Omental fat pad (tissue), 3 donors: ENCODE measurements at regions not wholly inside any gene's neighbourhood (a gene's known extent, or its start where the extent isn't known, plus 50 kb on each side); places are given as distances from the start of the nearest gene placed in this dataset.

ENCODE experiments used
- ATAC-seq: fragments of 150-250 bp; one replicate; pipeline ENCODE4 v1.9.1; 2016; ENCODE audit warnings: mild to moderate bottlenecking, moderate library complexity; ENCODE audit not compliant: low FRiP score
- DNase-seq: peaks from one replicate; pipeline ENCODE4 v3.0.0-alpha.2; 2019; ENCODE audit warnings: low spot score
- TF ChIP-seq, protein P1 (sequence below), 3 donors: fragments of 450-650 bp; IDR thresholded peaks; one replicate each; pipeline ENCODE4 v1.5.1; 2016 to 2017; ENCODE audit warnings: antibody characterized with exemption in 3 of 3, mild to moderate bottlenecking in 3 of 3, moderate library complexity in 2 of 3

DNA sequence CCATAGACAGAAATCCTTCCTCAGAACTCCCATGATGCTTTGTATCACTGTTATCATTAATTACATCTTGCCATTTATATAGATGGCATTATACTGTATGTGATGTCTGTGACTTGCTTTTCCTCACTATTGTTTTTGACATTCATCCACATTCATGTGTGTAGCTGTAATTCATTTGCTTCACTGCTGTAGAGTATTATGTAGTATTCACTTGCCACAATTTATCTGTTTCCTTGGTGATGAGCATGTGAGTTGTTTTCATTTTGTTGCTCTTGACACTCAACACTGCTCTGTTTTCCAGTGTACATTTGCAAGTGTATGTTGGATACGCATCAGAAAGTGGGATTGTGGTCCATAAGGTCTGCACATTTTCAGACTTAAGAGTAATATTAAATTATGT is 328.6 kb upstream of the C11orf87 start:
- TF ChIP-seq, protein P1, sequence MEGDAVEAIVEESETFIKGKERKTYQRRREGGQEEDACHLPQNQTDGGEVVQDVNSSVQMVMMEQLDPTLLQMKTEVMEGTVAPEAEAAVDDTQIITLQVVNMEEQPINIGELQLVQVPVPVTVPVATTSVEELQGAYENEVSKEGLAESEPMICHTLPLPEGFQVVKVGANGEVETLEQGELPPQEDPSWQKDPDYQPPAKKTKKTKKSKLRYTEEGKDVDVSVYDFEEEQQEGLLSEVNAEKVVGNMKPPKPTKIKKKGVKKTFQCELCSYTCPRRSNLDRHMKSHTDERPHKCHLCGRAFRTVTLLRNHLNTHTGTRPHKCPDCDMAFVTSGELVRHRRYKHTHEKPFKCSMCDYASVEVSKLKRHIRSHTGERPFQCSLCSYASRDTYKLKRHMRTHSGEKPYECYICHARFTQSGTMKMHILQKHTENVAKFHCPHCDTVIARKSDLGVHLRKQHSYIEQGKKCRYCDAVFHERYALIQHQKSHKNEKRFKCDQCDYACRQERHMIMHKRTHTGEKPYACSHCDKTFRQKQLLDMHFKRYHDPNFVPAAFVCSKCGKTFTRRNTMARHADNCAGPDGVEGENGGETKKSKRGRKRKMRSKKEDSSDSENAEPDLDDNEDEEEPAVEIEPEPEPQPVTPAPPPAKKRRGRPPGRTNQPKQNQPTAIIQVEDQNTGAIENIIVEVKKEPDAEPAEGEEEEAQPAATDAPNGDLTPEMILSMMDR (IDR thresholded peaks at IDR 0.05) = no peak
- ATAC-seq = no peak

DNA sequence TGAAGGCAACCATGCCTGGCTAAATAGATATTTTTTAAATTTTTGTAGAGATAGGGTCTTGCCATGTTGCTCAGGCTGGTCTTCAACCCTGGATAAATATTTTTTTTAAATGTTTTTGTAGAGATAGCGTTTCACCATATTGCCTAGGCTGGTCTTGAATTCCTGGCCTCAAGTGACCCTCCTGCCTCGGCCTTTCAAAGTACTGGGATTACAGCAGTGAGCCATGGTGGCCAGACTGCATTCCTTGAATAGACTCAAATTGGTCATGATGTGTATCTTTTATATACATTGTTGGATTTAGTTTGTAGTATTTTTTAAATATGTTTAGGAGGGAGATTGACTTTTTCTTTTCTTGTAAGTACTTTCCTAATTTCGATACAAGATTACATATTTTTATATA is 325.7 kb upstream of the C11orf87 start:
- TF ChIP-seq, protein P1 (IDR thresholded peaks at IDR 0.05) = no peak
- ATAC-seq (no peak), DNase-seq (no peak)

More for the DNA sequence above, 328.6 kb upstream of the C11orf87 start:
- DNase-seq = no peak

DNA sequence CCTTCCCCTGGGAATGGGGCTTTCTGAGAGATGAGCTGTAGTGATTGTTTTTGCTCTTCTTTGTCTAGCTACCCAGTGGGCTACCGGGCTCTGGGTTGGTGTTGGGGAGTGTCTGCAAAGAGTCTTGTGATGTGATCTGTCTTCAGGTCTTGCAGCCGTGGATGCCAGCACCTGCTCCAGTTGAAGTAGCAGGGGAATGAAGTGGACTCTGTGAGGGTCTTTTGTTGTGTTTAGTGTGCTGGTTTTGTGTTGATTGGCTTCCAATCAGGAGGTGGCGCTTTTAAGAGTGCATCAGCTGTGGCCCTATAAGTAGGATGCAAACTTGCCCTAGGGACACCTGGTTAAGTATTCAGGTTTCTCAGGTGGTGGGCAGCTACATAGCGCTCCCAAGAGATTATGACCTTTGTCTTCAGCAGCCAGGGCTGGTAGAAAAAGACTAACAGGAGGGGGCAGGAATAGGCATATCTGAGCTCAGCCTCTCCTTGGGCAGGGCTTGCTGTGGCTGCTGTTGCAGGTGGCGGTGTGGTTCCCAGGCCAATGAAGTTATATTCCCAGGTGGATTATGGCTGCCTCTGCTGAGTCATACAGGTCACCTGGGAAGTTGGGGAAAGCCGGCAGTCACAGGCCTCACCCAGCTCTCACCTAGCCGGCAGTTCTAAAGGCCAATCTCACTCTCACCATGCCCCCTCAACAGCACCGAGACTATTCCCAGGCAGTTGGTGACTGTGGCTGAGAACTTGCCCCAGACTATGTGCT is 315.7 kb upstream of the C11orf87 start:
- ATAC-seq = no peak
- TF ChIP-seq, protein P1 (IDR thresholded peaks at IDR 0.05) = no peak
- DNase-seq = no peak

DNA sequence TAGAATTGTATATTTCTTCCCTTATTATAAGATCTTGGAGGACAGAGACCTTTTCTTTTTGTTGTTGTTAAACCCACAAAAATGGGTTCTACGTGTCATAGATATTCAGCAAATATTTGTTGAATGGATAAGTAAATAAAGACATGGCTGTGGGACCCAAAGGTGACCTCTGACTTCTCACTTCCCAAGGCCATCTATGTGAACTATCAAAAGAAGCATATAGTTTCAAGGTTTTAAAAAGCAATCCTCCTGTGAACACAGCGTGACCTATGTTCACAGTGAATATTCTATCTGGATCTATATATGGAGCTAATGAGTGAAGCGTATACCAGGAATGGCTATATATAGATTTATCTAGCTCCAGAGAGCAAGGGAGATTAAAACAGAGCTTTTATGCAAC is 312.8 kb upstream of the C11orf87 start:
- TF ChIP-seq, protein P1 (IDR thresholded peaks at IDR 0.05) = no peak
- ATAC-seq (no peak), DNase-seq (no peak)

DNA sequence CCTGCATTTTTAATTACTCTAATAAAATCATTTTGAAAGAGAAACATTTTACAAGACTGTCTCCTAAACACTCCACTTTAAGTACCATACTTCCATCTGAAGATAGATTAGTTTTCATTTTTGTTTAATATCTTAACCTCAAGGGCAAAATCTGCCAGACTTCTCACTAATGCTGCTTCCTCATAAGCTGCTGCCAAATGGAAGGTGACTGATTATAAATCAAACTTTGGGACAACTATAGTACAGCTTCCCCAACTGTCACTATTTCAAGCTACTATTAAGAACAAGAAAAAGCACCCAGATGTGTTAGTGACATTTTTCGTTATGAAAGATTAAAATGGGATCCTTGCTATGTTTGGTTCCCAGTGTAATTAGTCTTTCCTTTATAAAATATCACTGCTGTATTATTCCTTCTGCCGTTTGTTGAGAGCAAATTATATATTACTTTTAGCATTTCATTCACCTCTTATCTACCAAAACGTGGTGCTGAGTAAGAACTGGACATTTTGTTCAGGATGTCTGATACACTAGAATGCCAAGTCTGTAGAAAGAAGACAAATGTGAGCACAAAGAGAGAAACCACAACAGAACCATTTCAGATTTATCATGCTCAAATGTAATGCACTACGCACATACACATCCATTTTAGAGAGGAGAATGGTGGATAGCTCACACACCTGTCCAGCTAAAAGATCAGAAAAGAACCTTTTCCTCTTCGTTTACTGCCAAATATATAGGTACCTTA is 312.2 kb upstream of the C11orf87 start:
- TF ChIP-seq, protein P1 (IDR thresholded peaks at IDR 0.05) = no peak
- DNase-seq (no peak), ATAC-seq (no peak)

DNA sequence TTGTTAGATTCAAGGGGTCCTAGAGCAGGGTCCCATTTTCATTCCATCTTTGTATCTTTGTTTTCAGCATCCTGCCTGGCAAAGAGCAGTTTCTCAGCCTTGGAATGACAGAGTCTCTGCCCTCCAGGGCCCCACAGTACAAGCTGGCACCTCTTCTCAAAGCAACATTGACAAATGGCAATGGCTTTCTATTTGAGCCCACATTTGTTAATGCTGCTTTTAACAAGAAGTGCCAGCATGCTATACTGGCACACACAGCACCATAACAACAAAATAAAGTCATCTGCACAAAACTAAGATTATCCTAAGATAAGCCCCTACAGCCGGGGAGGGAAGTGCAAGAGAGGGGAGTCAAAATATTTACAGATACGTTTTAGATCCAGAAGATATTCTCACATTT is 309.7 kb upstream of the C11orf87 start:
- DNase-seq (no peak), ATAC-seq (no peak)
- TF ChIP-seq, protein P1 (IDR thresholded peaks at IDR 0.05) = no peak
